Neural crest cell (in vitro differentiated cells): ENCODE measurements at regions not wholly inside any gene's neighbourhood (a gene's known extent, or its start where the extent isn't known, plus 50 kb on each side); places are given as distances from the start of the nearest gene placed in this dataset.

ENCODE experiments used
- DNase-seq: peaks from one replicate; pipeline ENCODE4 v3.0.0; 2021; ENCODE audit warnings: low read depth, mixed read lengths, low spot score
- H3K27ac Mint-ChIP-seq: one replicate; pipeline ENCODE4 v1.8.0; 2021; ENCODE audit warnings: mild to moderate bottlenecking, mixed read lengths; ENCODE audit not compliant: unreplicated experiment
- H3K27me3 Mint-ChIP-seq: 2 replicates; pipeline ENCODE4 v1.8.0; 2021; ENCODE audit warnings: low read depth, mild to moderate bottlenecking, mixed read lengths
- H3K36me3 Mint-ChIP-seq: 2 replicates; pipeline ENCODE4 v1.8.0; 2021; ENCODE audit warnings: low read depth, mild to moderate bottlenecking, mixed read lengths
- H3K4me1 Mint-ChIP-seq: 2 replicates; pipeline ENCODE4 v1.8.0; 2021; ENCODE audit warnings: mixed read lengths
- H3K4me3 Mint-ChIP-seq: one replicate; pipeline ENCODE4 v1.8.0; 2021; ENCODE audit warnings: mild to moderate bottlenecking, mixed read lengths
- H3K9me3 Mint-ChIP-seq: 2 replicates; pipeline ENCODE4 v1.8.0; 2021; ENCODE audit warnings: mixed read lengths
- CTCF ChIP-seq: fragments of 200-600 bp; sonication (generic); conservative IDR thresholded peaks from 2 replicates; pipeline ENCODE4 v1.5.0; 2021; ENCODE audit warnings: antibody characterized with exemption, mild to moderate bottlenecking

GRCh38 chr1:219279017-219279770, 105.5 kb downstream of the LYPLAL1 start:
- peaks cover 7% of the 10 kb centered on the region for H3K4me1 Mint-ChIP-seq
- no peaks in the 10 kb centered on the region for H3K27me3 Mint-ChIP-seq
- H3K27ac Mint-ChIP-seq: no peak overlapping the region
- no peak overlapping the region for H3K4me3 Mint-ChIP-seq
- H3K9me3 Mint-ChIP-seq: no peaks in the 10 kb centered on the region
- H3K36me3 Mint-ChIP-seq: peaks cover 9% of the 10 kb centered on the region
- TF ChIP-seq CTCF: no peak
- no peak for DNase-seq

- Mint-ChIP-seq H3K9me3 (no peaks in the 10 kb centered on the region), H3K4me3 (no peak overlapping the region), H3K36me3 (peaks cover 9% of the 10 kb centered on the region), H3K27ac (no peak overlapping the region), H3K4me1 (peaks cover 7% of the 10 kb centered on the region), H3K27me3 (no peaks in the 10 kb centered on the region)
- TF ChIP-seq CTCF: no peak
- no peak for DNase-seq
Measured at GRCh38 chr1:219278288-219278687, 104.6 kb downstream of the LYPLAL1 start.

- no peaks in the 10 kb centered on the region for H3K27me3 Mint-ChIP-seq
- peaks cover 7% of the 10 kb centered on the region for H3K4me1 Mint-ChIP-seq
- H3K9me3 Mint-ChIP-seq: no peaks in the 10 kb centered on the region
- no peak for DNase-seq
- no peak overlapping the region for H3K4me3 Mint-ChIP-seq
- H3K36me3 Mint-ChIP-seq: peaks cover 9% of the 10 kb centered on the region
- peak overlapping the region; percentile 7 for H3K27ac Mint-ChIP-seq
- no peak for TF ChIP-seq CTCF
Measured at GRCh38 chr1:219277304-219278105, 103.8 kb downstream of the LYPLAL1 start.

- TF ChIP-seq CTCF: no peak
- Mint-ChIP-seq H3K27me3 (no peaks in the 10 kb centered on the region), H3K27ac (no peak overlapping the region), H3K4me1 (peaks cover 7% of the 10 kb centered on the region), H3K36me3 (peaks cover 9% of the 10 kb centered on the region), H3K9me3 (no peaks in the 10 kb centered on the region), H3K4me3 (no peak overlapping the region)
- DNase-seq: no peak
Measured at GRCh38 chr1:219276049-219276738, 102.5 kb downstream of the LYPLAL1 start.

- no peaks in the 10 kb centered on the region for H3K9me3 Mint-ChIP-seq
- DNase-seq: no peak
- H3K27me3 Mint-ChIP-seq: no peaks in the 10 kb centered on the region
- H3K4me3 Mint-ChIP-seq: no peak overlapping the region
- no peak overlapping the region for H3K27ac Mint-ChIP-seq
- H3K4me1 Mint-ChIP-seq: peaks cover 7% of the 10 kb centered on the region
- no peak for TF ChIP-seq CTCF
- peaks cover 9% of the 10 kb centered on the region for H3K36me3 Mint-ChIP-seq
Measured at GRCh38 chr1:219273088-219273686, 99.5 kb downstream of the LYPLAL1 start.
